GM12875 (cell line): ENCODE measurements at regions not wholly inside any gene's neighbourhood (a gene's known extent, or its start where the extent isn't known, plus 50 kb on each side); places are given as distances from the start of the nearest gene placed in this dataset.

Experiments
- H3K4me3 ChIP-seq: one replicate; pipeline ENCODE4 v1.5.1; 2011; ENCODE audit warnings: low read depth, low read length, control low read depth
- TF ChIP-seq, protein P1 (sequence below): IDR thresholded peaks from 2 replicates; pipeline ENCODE4 v1.5.1; 2011; ENCODE audit warnings: low read depth, mild to moderate bottlenecking, control low read depth, inconsistent platforms, low read length, moderate library complexity, borderline replicate concordance; ENCODE audit not compliant: insufficient read depth

DNA sequence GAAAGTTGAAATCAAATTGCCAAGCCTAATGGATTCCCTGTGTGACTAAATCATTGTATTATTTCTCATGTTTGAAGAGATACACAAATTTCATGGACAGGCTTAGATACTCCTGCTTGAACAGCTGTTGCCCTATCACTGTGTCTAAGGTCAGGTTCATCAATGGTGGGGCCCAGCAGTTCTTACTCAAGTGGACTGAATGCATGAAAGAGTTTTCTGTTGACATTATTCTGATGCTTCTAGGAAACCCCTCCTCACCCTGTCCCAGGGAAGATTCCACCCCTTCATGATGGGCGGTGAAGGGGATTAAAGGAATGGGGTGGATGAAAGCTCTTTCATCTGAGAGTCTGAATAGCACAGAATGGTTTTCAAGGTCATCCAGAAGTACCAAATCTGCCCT lies 148.8 kb downstream of the INO80D start:
- no peak overlapping the region for H3K4me3 ChIP-seq
- TF ChIP-seq, protein P1, sequence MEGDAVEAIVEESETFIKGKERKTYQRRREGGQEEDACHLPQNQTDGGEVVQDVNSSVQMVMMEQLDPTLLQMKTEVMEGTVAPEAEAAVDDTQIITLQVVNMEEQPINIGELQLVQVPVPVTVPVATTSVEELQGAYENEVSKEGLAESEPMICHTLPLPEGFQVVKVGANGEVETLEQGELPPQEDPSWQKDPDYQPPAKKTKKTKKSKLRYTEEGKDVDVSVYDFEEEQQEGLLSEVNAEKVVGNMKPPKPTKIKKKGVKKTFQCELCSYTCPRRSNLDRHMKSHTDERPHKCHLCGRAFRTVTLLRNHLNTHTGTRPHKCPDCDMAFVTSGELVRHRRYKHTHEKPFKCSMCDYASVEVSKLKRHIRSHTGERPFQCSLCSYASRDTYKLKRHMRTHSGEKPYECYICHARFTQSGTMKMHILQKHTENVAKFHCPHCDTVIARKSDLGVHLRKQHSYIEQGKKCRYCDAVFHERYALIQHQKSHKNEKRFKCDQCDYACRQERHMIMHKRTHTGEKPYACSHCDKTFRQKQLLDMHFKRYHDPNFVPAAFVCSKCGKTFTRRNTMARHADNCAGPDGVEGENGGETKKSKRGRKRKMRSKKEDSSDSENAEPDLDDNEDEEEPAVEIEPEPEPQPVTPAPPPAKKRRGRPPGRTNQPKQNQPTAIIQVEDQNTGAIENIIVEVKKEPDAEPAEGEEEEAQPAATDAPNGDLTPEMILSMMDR: no peak

DNA sequence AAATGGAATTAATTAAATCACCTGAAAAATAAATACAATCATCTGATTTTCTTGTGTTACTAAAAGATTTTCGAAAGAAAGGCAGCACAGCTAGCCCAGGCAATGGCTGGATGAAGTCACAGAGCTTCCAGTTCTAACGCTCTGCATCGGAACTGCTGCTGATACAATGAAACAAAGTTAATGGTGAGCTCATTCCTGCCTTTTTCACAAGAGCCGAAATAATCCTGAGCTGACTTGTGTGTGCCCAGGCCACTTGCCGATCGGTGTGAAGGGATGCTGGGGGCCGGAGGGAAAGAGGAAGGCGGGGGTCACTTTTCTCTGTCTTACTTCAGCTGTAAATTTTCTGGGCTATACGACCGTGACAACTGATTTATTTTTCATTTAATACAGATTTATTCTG lies 149.5 kb downstream of the INO80D start:
- TF ChIP-seq, protein P1: no peak
- no peak overlapping the region for H3K4me3 ChIP-seq

DNA sequence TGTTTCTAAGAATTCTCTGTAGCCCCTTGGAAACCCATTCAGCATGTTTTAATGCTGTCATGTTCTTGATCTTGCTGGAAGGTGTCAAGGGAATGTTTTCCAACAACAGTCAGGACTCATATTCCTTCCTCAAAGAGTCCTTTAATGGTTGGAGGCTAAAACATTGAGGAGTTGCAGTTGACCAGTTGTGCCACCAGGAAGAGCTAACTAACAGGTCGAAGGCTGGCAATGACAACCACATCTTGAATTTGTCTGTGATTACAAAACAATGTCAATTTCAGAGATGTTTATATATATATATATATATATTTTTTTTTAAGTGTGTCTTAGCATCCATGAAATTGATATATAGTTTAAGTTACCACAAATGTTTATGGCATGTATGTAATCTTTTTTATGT lies 151.5 kb downstream of the INO80D start:
- TF ChIP-seq, protein P1: no peak
- H3K4me3 ChIP-seq: no peak overlapping the region

DNA sequence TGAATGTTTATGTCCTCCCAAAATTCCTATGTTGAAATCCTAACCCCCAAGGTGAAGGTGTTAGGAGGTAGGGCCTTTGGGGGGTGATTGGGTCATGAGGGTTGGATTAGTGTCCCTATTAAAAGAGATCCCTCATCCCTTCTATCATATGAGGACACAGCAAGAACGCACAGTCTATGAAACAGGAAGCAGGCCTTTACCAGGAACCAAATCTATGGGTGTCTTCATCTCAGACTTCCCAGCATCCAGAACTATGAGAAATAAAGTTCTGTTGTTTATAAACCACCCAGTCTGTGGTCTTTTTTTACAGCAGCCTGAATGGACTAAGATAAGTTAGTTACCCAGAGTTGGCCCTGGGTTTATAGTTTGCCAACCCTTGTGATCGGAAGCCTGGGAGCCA lies 153.1 kb downstream of the INO80D start:
- no peak overlapping the region for H3K4me3 ChIP-seq
- TF ChIP-seq, protein P1: no peak

DNA sequence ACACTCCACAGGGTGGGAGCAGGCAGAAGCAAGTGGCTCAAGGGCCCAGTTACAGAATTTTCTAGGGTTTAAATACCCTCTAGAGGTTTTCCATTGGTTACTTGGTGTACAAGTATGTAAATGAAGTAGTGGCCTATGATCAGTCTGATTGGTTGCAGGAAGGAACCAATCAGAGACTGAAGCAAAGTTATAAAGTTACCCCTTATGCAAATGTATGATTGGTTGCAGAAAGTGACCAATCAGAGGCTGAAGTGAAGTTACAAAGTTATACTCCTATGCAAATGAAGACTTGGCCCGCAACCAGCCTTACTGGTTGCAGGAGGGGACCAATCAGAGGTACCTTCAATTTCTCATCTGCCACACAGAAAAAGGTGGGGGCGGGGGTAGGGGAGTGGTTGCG lies 154.6 kb downstream of the INO80D start:
- no peak overlapping the region for H3K4me3 ChIP-seq
- TF ChIP-seq, protein P1: no peak

DNA sequence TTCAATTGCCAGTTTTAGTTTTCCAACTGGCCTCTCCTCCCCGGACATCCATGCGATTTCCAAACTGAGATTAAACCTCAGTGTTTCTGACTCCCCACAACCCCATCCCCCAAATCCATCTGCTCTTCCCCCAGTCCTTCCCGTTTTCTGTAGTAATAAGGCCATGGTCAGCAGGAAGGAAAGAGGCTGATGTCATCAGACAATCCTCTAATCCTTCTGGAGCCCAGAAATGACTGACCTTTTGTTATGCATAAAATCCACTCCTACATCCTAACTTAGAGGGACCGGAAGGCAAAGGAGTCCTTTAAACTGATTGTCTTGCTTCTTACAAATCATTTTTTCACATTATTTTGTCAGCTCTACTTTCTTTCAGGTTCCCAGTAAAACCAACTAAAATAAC lies 155.8 kb downstream of the INO80D start:
- no peak overlapping the region for H3K4me3 ChIP-seq
- TF ChIP-seq, protein P1: no peak

DNA sequence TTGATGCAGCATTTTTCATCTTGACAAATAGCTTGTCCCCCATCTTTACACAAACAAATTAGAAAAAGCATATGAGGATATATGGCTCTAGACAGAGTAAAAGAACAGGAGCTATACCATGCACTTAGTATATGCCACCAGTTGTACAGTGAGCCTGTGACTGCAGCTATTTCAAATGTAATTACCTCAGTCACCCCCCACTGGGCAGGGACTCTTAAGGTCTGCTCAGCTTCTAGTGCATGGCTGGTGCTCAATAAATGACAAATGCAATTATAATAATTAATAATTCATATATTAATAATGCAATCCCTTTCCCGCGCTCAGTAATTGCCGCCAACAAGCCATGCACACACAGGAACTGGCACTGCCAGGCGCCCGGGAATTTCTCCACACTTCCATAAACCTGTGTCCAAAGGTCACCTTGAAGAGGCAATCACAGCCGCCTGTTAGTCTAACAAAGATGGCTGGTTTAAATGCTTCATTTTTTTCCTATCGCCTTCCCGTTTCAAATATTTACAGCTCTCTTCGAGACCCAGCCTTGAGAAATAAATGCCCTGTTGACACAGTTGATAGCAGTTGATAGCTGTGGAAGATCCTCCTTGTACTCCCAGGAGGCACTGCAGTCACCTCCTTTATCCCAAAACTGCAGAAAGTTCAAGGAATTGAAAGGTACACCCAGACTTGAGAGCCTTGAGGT lies 156.6 kb downstream of the INO80D start:
- no peak overlapping the region for H3K4me3 ChIP-seq
- TF ChIP-seq, protein P1: no peak
